Ectodermal cell (in vitro differentiated cells): ENCODE measurements at regions not wholly inside any gene's neighbourhood (a gene's known extent, or its start where the extent isn't known, plus 50 kb on each side); places are given as distances from the start of the nearest gene placed in this dataset.

ENCODE experiments used
- H3K27ac ChIP-seq: 2 replicates; pipeline ENCODE4 v1.7.0; 2013; ENCODE audit warnings: mild to moderate bottlenecking, low read depth, low read length; ENCODE audit not compliant: insufficient read depth, poor library complexity, severe bottlenecking
- H3K27me3 ChIP-seq: 2 replicates; pipeline ENCODE4 v1.7.0; 2013; ENCODE audit warnings: mild to moderate bottlenecking, low read length; ENCODE audit not compliant: insufficient read depth, control insufficient read depth, poor library complexity, severe bottlenecking
- H3K36me3 ChIP-seq: one replicate; pipeline ENCODE4 v1.7.0; 2013; ENCODE audit warnings: low read length; ENCODE audit not compliant: control insufficient read depth, insufficient read depth
- H3K4me1 ChIP-seq: one replicate; pipeline ENCODE4 v1.7.0; 2013; ENCODE audit warnings: low read length; ENCODE audit not compliant: control insufficient read depth, insufficient read depth
- H3K4me3 ChIP-seq: 2 replicates; pipeline ENCODE4 v1.7.0; 2013; ENCODE audit warnings: low read depth, low read length, control low read depth; ENCODE audit not compliant: insufficient read depth
- H3K9me3 ChIP-seq: 2 replicates; pipeline ENCODE4 v1.7.0; 2013; ENCODE audit warnings: mild to moderate bottlenecking, low read length, moderate library complexity; ENCODE audit not compliant: control insufficient read depth
- WGBS, 2 experiments: methylation state at CpG; one replicate each; pipeline ENCODE4 v1.1.7; 2013; ENCODE audit warnings: missing lambda C conversion rate in 2 of 2; 5-methylcytosine and 5-hydroxymethylcytosine counted together

GRCh38 chr12:77514511-77514910 is 316.2 kb upstream of the NAV3 start:
- no peak overlapping the region for H3K4me3 ChIP-seq
- no peak overlapping the region for H3K27ac ChIP-seq
- WGBS, 2 experiments = 96% methylated on average over 3 of the region's 3 CpGs
- H3K4me1 ChIP-seq = no peaks in the 10 kb centered on the region
- no peaks in the 10 kb centered on the region for H3K27me3 ChIP-seq
- no peaks in the 10 kb centered on the region for H3K36me3 ChIP-seq
- no peaks in the 10 kb centered on the region for H3K9me3 ChIP-seq

GRCh38 chr12:77510985-77511384 is 319.7 kb upstream of the NAV3 start:
- no peaks in the 10 kb centered on the region for H3K4me1 ChIP-seq
- WGBS, 2 experiments = 95 to 96% methylated on average over 1 of the region's 1 CpG
- H3K4me3 ChIP-seq = no peak overlapping the region
- no peak overlapping the region for H3K27ac ChIP-seq
- no peaks in the 10 kb centered on the region for H3K27me3 ChIP-seq
- H3K9me3 ChIP-seq = no peaks in the 10 kb centered on the region
- no peaks in the 10 kb centered on the region for H3K36me3 ChIP-seq

GRCh38 chr12:77504466-77504865 is 326.2 kb upstream of the NAV3 start:
- no peaks in the 10 kb centered on the region for H3K4me1 ChIP-seq
- WGBS, 2 experiments = 95 to 97% methylated on average over 4 of the region's 4 CpGs
- H3K9me3 ChIP-seq = no peaks in the 10 kb centered on the region
- no peak overlapping the region for H3K27ac ChIP-seq
- H3K27me3 ChIP-seq = no peaks in the 10 kb centered on the region
- no peaks in the 10 kb centered on the region for H3K36me3 ChIP-seq
- H3K4me3 ChIP-seq = no peak overlapping the region

GRCh38 chr12:77500089-77500488 is 330.6 kb upstream of the NAV3 start:
- H3K4me3 ChIP-seq = no peak overlapping the region
- no peaks in the 10 kb centered on the region for H3K4me1 ChIP-seq
- H3K27ac ChIP-seq = no peak overlapping the region
- no peaks in the 10 kb centered on the region for H3K27me3 ChIP-seq
- no peaks in the 10 kb centered on the region for H3K36me3 ChIP-seq
- H3K9me3 ChIP-seq = no peaks in the 10 kb centered on the region

GRCh38 chr12:77497647-77498046 is 333.0 kb upstream of the NAV3 start:
- Histone ChIP-seq H3K27ac (no peak overlapping the region), H3K4me1 (no peaks in the 10 kb centered on the region), H3K4me3 (no peak overlapping the region), H3K27me3 (no peaks in the 10 kb centered on the region), H3K36me3 (no peaks in the 10 kb centered on the region), H3K9me3 (no peaks in the 10 kb centered on the region)
- WGBS, 2 experiments = 77 to 90% methylated on average over 1 of the region's 1 CpG

GRCh38 chr12:77496714-77497113 is 334.0 kb upstream of the NAV3 start:
- Histone ChIP-seq H3K9me3 (no peaks in the 10 kb centered on the region), H3K27ac (no peak overlapping the region), H3K4me3 (no peak overlapping the region), H3K4me1 (no peaks in the 10 kb centered on the region), H3K36me3 (no peaks in the 10 kb centered on the region), H3K27me3 (no peaks in the 10 kb centered on the region)
- 92 to 99% methylated on average over 3 to 5 of the region's 5 CpGs for WGBS, 2 experiments

- Histone ChIP-seq H3K4me1 (no peaks in the 10 kb centered on the region), H3K9me3 (no peaks in the 10 kb centered on the region), H3K27me3 (no peaks in the 10 kb centered on the region), H3K4me3 (no peak overlapping the region), H3K27ac (no peak overlapping the region), H3K36me3 (no peaks in the 10 kb centered on the region)
- WGBS, 2 experiments = 90 to 94% methylated on average over 2 of the region's 3 CpGs
Observed at GRCh38 chr12:77494296-77494695, 336.4 kb upstream of the NAV3 start.

GRCh38 chr12:77493302-77494168 is 337.2 kb upstream of the NAV3 start:
- no peaks in the 10 kb centered on the region for H3K9me3 ChIP-seq
- H3K36me3 ChIP-seq = no peaks in the 10 kb centered on the region
- no peak overlapping the region for H3K27ac ChIP-seq
- H3K27me3 ChIP-seq = no peaks in the 10 kb centered on the region
- H3K4me1 ChIP-seq = no peaks in the 10 kb centered on the region
- 94 to 98% methylated on average over 5 of the region's 5 CpGs for WGBS, 2 experiments
- H3K4me3 ChIP-seq = no peak overlapping the region

GRCh38 chr12:77492536-77492935 is 338.2 kb upstream of the NAV3 start:
- no peak overlapping the region for H3K4me3 ChIP-seq
- H3K27me3 ChIP-seq = no peaks in the 10 kb centered on the region
- H3K9me3 ChIP-seq = no peaks in the 10 kb centered on the region
- WGBS, 2 experiments = 95% methylated on average over 4 of the region's 4 CpGs
- no peak overlapping the region for H3K27ac ChIP-seq
- no peaks in the 10 kb centered on the region for H3K36me3 ChIP-seq
- H3K4me1 ChIP-seq = no peaks in the 10 kb centered on the region

GRCh38 chr12:77489331-77489970 is 341.2 kb upstream of the NAV3 start:
- Histone ChIP-seq H3K27ac (no peak overlapping the region), H3K36me3 (no peaks in the 10 kb centered on the region), H3K9me3 (no peaks in the 10 kb centered on the region), H3K4me1 (no peaks in the 10 kb centered on the region), H3K27me3 (no peaks in the 10 kb centered on the region), H3K4me3 (no peak overlapping the region)
- 93 to 95% methylated on average over 2 of the region's 4 CpGs for WGBS, 2 experiments
